Neural progenitor cell (in vitro differentiated cells): ENCODE measurements at regions not wholly inside any gene's neighbourhood (a gene's known extent, or its start where the extent isn't known, plus 50 kb on each side); places are given as distances from the start of the nearest gene placed in this dataset.

ENCODE experiments used
- EZH2phosphoT487 ChIP-seq: fragments of 200-600 bp; sonication (generic); IDR thresholded peaks from 2 replicates; pipeline ENCODE4 v1.6.1; 2017; ENCODE audit warnings: antibody characterized with exemption
- TF ChIP-seq, protein P1 (sequence below): fragments of 200-600 bp; sonication (generic); IDR thresholded peaks from 2 replicates; pipeline ENCODE4 v1.5.1; 2017; ENCODE audit warnings: antibody characterized with exemption, mild to moderate bottlenecking

- TF ChIP-seq, protein P1, sequence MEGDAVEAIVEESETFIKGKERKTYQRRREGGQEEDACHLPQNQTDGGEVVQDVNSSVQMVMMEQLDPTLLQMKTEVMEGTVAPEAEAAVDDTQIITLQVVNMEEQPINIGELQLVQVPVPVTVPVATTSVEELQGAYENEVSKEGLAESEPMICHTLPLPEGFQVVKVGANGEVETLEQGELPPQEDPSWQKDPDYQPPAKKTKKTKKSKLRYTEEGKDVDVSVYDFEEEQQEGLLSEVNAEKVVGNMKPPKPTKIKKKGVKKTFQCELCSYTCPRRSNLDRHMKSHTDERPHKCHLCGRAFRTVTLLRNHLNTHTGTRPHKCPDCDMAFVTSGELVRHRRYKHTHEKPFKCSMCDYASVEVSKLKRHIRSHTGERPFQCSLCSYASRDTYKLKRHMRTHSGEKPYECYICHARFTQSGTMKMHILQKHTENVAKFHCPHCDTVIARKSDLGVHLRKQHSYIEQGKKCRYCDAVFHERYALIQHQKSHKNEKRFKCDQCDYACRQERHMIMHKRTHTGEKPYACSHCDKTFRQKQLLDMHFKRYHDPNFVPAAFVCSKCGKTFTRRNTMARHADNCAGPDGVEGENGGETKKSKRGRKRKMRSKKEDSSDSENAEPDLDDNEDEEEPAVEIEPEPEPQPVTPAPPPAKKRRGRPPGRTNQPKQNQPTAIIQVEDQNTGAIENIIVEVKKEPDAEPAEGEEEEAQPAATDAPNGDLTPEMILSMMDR = peak; percentile 49
- TF ChIP-seq EZH2phosphoT487 = no peak
These were observed 474.9 kb upstream of the CDH10 start for GRCh38 chr5:25119650-25120049.
